HG02623 (cell line): ENCODE measurements at regions not wholly inside any gene's neighbourhood (a gene's known extent, or its start where the extent isn't known, plus 50 kb on each side); places are given as distances from the start of the nearest gene placed in this dataset.
"Not testable (repeated sequence)": the region's sequence is repeated elsewhere in the genome, so short reads cannot be mapped to it uniquely, and the experiment has no call there.

Source experiments
- ATAC-seq: cut with Tn5 transposase; IDR thresholded peaks from one replicate; pipeline ENCODE4 v1.9.1; 2021; ENCODE audit warnings: moderate library complexity; ENCODE audit not compliant: unreplicated experiment

DNA sequence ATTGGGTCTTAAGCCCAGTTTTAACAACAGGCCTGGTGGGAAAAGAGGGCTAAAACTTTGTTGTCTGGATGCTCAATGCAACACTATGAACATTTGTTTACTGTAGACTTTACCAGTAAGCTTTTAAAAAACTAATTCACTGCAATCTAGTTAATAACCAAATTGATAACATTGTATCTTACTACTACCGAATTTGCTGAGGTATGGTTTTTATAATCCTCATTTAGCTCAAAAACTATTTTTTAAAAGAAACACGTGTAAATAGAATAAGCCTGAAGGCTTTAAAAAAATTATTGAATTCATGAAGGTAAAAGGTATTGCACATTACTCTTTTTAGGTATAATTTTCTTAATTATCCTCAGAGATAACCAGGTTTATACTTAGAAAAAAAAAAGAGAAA, 500.6 kb downstream of the RWDD3 start:
- no peak for ATAC-seq

GRCh38 chr1:95742591-95743089, 508.6 kb downstream of the RWDD3 start:
- ATAC-seq = no peak

DNA sequence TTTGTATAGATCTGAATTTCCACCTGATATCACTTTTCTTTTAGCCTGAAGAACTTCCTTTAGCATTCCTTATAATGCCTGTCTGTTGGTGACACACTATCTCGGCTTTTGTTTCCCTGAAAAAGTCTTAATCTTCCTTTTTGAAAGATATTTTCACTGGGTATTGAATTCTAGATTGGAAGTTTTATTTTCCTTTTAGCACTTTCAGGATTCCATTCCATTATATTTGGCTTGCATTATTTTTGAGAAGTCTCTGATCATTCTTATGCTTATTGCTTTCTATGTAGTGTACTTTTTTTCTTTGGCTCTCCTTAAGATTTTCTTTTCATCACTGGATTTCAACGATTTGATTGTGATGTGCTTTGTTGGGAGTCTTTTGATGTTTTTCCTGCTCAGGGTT, 510.7 kb downstream of the RWDD3 start:
- no peak for ATAC-seq

DNA sequence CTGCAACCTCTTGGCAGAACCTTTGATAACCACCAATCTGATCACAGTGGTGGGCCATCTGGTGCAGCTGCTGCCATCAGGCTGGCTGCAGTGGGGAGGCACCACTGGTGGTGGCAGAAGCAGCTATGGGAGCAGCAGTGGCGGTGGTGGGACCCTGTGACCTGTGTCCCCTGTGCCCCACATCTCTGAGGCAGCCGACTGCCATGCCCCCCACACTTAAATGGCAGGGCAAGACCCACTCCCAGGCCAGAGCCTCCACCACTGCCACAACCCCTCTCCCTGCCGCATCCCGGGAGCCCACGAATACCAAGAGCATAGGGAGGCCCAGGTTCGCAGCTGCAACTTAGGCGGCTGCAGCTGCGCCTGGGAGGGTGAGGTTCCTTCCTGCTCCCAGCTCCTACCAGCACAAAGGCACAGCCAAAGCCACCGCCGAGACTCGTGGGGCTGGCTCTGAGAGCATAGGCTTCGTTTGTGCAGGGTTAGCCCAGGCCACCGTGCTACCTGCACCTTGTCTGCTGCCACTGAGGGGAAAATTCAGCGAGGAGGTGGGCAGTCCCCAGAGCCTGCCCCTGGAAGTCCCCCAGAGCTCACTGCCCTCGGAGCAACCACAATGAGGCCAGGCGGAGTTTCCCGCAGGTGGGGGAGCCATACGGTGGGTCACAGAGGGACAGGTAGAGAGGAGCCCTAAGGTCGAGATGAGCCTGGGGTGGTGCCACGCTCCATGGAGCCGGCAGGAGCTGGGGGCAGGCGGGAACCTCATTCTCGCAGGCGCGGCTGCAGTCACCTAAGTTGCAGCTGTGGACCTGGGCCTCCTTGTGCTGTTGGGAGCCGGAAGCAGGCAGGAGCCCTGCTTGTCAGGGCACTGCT, 518.7 kb downstream of the RWDD3 start:
- ATAC-seq = no peak

- ATAC-seq = no peak
Measured at GRCh38 chr1:95753382-95754016, 519.5 kb downstream of the RWDD3 start.

- ATAC-seq = no peak
Measured at GRCh38 chr1:95754412-95754811, 520.4 kb downstream of the RWDD3 start.

DNA sequence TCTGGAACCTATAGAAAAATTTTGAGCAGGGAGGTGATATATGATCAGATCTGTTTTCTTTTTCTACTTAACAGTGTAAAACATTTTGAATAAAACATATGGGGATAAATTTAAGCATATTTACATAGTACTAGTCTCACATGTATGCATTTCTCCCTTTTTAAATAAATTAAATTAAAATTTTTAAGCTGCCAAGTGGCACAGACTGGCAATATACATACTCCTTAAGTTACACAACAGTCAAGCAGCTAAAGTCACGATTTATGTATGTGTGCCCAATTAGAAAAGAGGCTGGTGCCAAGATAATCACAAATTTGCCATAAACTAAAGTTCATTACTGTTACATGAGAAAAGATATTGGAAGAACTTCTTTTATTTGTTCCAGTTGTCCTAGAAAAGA, 532.0 kb downstream of the RWDD3 start:
- ATAC-seq = no peak

- no peak for ATAC-seq
Measured at GRCh38 chr1:95770581-95770980, 536.6 kb downstream of the RWDD3 start.

DNA sequence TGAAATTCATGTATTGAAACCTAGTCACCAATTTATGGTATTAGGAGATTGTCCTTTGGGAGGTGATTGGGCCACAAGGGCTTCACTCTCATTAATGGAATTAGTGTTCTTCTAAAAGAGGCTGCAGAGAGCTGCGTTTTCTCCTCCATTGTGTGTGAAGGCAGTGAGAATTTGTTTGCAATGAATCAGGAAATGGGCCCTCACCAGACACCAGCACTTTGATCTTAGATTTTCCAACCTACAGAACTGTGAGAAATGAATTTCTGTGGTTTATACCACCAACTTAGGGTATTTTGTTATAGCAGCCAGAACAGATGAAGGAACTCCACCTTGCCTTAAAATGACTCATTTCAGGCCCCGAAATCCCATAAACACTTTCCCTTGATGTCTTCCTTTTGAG, 544.2 kb downstream of the RWDD3 start:
- no peak for ATAC-seq

- no peak for ATAC-seq
Measured at GRCh38 chr1:95780836-95781235, 546.8 kb downstream of the RWDD3 start.

GRCh38 chr1:95790136-95790535, 556.1 kb downstream of the RWDD3 start:
- ATAC-seq = no peak

DNA sequence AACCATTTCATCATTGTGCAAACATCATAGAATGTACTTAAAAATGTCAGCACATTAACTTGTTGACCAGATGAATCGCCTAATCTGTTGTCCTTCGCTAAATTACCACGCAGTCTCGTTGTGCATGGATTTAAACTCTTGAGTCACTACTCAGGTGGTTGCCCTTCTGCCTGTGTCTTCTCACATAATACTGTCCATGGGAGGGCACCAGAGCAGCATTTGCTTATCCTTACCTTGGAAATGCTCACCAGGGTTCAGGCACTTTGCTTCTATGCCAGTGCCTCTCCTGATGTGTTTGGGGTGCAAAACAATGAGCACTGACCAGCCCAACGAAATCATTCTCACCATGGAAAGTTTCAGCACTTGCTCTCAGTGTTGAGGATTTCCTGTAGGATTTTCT, 559.9 kb downstream of the RWDD3 start:
- no peak for ATAC-seq

- ATAC-seq = not testable (repeated sequence)
Measured at GRCh38 chr1:95797761-95798160, 563.8 kb downstream of the RWDD3 start.

DNA sequence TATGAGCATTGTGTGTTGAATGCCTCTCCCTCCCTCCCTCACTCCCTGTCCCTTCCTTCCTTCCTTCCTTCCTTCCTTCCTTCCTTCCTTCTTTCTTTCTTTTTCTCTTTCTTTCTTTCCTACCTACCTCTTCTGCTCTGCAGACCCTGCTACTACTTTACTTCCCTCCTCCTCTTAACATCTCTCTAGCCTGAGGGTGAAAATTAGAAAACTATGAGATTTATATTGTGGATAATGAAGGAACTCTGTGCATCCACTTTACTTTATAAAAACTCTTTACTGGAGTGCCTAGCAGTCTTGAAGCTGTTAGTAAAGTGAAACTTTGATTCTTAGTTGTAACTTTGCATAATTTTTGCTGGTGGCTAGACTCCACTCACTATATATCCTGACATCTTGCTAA, 572.2 kb downstream of the RWDD3 start:
- ATAC-seq = no peak

GRCh38 chr1:95809391-95809790, 575.4 kb downstream of the RWDD3 start:
- ATAC-seq = no peak

- ATAC-seq = no peak
Measured at GRCh38 chr1:95815511-95815910, 581.5 kb downstream of the RWDD3 start.

GRCh38 chr1:95829556-95829955, 595.5 kb downstream of the RWDD3 start:
- no peak for ATAC-seq

- ATAC-seq = no peak
Measured at GRCh38 chr1:95832370-95832769, 598.4 kb downstream of the RWDD3 start.

DNA sequence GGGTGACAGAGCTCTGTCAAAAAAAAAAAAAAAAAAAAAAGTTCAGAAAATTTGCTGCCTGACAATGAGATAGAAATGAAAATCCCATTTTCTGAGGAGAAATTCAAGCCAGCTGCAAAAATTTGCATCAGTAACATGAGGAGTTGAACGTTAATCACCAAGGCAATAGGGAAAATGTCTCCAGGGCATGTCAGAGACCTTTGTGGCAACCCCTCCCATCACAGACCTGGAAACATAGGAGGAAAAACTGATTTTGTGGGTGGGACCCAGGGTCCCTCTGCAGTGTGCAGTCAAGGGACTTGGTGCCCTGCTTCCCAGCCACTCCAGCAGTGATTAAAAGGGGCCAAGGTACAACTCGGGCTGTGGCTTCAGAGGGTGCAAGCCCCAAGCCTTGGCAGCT, 615.4 kb downstream of the RWDD3 start:
- no peak for ATAC-seq

DNA sequence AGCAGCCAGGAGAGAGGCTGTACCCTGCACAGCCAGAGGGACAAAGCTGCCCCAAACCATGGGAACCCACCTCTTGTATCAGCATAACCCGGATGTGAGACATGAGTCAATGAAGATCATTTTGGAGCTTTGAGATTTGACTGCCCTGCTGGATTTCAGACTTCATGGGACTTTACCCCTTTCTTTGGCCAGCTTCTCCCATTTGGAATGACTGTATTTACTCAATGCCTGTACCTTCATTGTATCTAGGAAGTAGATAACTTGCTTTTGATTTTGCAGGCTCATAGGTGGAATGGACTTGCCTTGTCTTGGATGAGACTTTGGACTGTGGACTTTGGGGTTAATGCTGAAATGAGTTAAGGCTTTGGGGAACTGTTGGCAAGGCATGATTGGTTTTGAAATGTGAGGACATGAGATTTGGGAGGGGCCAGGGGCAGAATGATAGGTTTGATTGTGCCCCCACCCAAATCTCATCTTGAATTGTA, 616.2 kb downstream of the RWDD3 start:
- no peak for ATAC-seq

GRCh38 chr1:95850763-95851162, 616.8 kb downstream of the RWDD3 start:
- ATAC-seq = no peak

GRCh38 chr1:95852483-95853070, 618.6 kb downstream of the RWDD3 start:
- ATAC-seq = no peak
